ENCODE measurements at regions not wholly inside any gene's neighbourhood (a gene's known extent, or its start where the extent isn't known, plus 50 kb on each side); places are given as distances from the start of the nearest gene placed in this dataset.
"Not testable (repeated sequence)": the region's sequence is repeated elsewhere in the genome, so short reads cannot be mapped to it uniquely, and the experiment has no call there.

DNA sequence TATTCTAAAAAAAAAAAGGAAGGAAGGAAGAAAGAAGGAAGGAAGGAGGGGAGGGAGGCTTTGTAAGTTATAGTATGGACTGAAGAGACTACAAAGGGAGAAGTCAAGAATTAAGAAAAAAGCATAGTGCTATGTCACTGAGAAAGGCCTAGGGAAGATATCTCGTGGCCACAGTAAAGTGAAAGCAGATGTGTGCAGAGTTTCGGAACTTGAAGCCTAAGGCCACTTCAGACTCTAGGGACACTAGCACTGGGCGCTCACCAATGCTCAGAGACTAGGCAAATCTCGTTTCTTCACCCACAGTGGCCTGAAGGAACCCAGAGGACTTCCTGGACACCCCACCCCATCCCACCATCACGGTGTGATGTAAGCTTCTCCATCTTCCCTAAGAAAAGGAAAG lies 181.4 kb upstream of the TRPM3 start:
- Histone ChIP-seq H3K4me3 (no peak overlapping the region), H3K4me1 (replicated peaks in 1 of 2) (no peaks in the 10 kb centered on the region), H3K27ac (no peak overlapping the region), H3K9me3 (replicated peaks in 1 of 3) (no peaks in the 10 kb centered on the region), H3K27me3 (no peaks in the 10 kb centered on the region), H3K36me3 (replicated peaks in 1 of 2) (no peaks in the 10 kb centered on the region)
- intact Hi-C loops (cut with DNase I), result no loop called here
- TF ChIP-seq, protein P1, sequence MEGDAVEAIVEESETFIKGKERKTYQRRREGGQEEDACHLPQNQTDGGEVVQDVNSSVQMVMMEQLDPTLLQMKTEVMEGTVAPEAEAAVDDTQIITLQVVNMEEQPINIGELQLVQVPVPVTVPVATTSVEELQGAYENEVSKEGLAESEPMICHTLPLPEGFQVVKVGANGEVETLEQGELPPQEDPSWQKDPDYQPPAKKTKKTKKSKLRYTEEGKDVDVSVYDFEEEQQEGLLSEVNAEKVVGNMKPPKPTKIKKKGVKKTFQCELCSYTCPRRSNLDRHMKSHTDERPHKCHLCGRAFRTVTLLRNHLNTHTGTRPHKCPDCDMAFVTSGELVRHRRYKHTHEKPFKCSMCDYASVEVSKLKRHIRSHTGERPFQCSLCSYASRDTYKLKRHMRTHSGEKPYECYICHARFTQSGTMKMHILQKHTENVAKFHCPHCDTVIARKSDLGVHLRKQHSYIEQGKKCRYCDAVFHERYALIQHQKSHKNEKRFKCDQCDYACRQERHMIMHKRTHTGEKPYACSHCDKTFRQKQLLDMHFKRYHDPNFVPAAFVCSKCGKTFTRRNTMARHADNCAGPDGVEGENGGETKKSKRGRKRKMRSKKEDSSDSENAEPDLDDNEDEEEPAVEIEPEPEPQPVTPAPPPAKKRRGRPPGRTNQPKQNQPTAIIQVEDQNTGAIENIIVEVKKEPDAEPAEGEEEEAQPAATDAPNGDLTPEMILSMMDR (IDR thresholded peaks at IDR 0.05), result no peak
- TF ChIP-seq POLR2A (IDR thresholded peaks at IDR 0.05), result no peak
- DNase-seq, result no peak
- 76 to 84% (median 78%) methylated on average over 5 of the region's 5 CpGs for WGBS, 4 donors

DNA sequence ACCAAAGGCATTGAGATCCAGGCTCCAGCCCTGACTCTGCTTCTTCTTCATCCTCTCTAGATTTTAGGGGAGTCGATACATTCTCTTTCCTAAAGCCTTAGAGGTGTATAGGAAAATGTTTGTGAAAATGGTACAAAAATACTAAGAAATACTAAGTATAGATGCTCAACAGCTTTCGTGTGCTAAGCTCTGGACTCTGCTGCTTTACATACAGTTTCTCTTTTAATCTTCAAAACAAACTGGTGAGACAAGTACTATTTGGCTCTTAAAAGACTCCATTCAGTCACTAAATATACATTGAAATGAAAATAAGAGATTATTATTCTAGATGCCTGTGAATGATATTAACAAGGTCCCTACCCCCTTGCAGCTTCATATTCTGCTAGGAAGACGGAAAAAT lies 174.5 kb upstream of the TRPM3 start:
- no peaks in the 10 kb centered on the region for H3K27me3 ChIP-seq
- H3K4me1 ChIP-seq (replicated peaks in 1 of 2), result no peaks in the 10 kb centered on the region
- TF ChIP-seq, protein P1 (IDR thresholded peaks at IDR 0.05), result no peak
- no peak for TF ChIP-seq POLR2A (IDR thresholded peaks at IDR 0.05)
- no peaks in the 10 kb centered on the region for H3K9me3 ChIP-seq (replicated peaks in 1 of 3)
- H3K36me3 ChIP-seq (replicated peaks in 1 of 2), result no peaks in the 10 kb centered on the region
- 84 to 89% (median 85%) methylated on average over 3 of the region's 3 CpGs for WGBS, 4 donors
- no peak overlapping the region for H3K27ac ChIP-seq
- no peak overlapping the region for H3K4me3 ChIP-seq
- no peak for DNase-seq
- intact Hi-C loops (cut with DNase I), result no loop called here

DNA sequence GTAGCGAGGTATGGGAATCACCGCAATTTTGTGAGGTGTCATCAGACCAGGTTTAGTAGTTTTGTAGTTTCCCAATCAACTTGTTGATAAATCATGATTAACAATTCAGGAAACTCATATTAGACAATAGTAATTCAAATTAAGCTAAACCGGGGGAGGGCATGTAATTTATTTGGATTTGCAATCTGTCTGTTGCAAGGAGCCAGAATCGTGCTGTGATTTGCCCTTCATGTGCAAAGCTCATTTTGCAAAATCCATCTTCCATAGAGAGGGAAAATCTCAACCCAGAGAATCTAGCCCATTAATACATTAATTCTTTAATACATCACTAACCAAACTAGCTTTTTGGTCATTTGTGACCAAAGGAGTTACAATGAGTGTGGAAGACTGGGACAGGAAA lies 164.7 kb upstream of the TRPM3 start:
- TF ChIP-seq, protein P1 (IDR thresholded peaks at IDR 0.05), result no peak
- no peak for TF ChIP-seq POLR2A (IDR thresholded peaks at IDR 0.05)
- no peaks in the 10 kb centered on the region for H3K36me3 ChIP-seq (replicated peaks in 1 of 2)
- no peak overlapping the region for H3K4me3 ChIP-seq
- 84 to 89% (median 86%) methylated on average over 4 of the region's 4 CpGs for WGBS, 4 donors
- no peak overlapping the region for H3K27ac ChIP-seq
- intact Hi-C loops (cut with DNase I), result no loop called here
- DNase-seq, result no peak
- H3K27me3 ChIP-seq, result no peaks in the 10 kb centered on the region
- no peaks in the 10 kb centered on the region for H3K9me3 ChIP-seq (replicated peaks in 1 of 3)
- no peaks in the 10 kb centered on the region for H3K4me1 ChIP-seq (replicated peaks in 1 of 2)

DNA sequence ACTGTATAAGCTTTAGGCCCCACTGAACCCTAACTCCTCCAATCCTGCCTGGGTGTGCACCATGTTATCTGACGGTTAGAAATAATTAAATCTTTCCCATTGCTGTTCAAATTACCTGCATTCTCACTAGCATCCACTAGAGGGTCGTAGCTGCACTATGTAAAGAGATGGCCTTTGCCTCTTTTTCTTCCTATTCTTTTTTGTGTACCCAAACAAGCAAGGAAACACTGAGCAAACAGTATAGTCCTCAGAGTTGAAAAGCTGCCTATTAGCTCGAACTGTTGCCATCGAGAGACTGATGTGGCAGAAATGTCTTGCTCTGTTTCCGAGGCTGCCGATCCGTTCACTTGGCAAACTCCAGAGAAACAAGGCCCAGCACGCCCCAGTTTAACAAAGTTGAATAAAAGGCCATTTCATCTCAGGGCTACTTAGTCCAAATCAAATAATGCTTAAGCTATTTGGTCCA lies 163.8 kb upstream of the TRPM3 start:
- Histone ChIP-seq H3K4me3 (no peak overlapping the region), H3K9me3 (replicated peaks in 1 of 3) (no peaks in the 10 kb centered on the region), H3K27ac (no peak overlapping the region), H3K4me1 (replicated peaks in 1 of 2) (no peaks in the 10 kb centered on the region), H3K36me3 (replicated peaks in 1 of 2) (no peaks in the 10 kb centered on the region), H3K27me3 (no peaks in the 10 kb centered on the region)
- DNase-seq, result peak; percentile 27 to 64 (median 37)
- TF ChIP-seq, protein P1 (IDR thresholded peaks at IDR 0.05), result peak; percentile 66 to 88 (median 77)
- no peak for TF ChIP-seq POLR2A (IDR thresholded peaks at IDR 0.05)
- intact Hi-C loops (cut with DNase I), result no loop called here
- 35 to 42% (median 37%) methylated on average over 8 of the region's 8 CpGs for WGBS, 4 donors

DNA sequence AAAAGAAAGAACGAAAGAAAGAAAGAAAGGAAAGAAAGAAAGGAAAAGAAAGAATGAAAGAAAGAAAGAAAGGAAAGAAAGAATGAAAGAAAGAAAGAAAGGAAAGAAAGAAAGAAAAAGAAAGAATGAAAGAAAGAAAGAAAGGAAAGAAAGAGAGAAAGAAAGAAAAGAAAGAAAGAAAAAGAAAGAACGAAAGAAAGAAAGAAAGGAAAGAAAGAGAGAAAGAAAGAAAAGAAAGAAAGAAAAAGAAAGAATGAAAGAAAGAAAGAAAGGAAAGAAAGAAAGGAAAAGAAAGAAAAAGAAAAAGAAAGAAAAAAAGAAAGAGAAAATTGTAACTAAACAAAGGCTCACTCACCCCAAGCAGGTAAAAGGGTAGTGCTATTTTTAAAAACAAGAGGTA lies 160.7 kb upstream of the TRPM3 start:
- H3K4me1 ChIP-seq (replicated peaks in 1 of 2); H3K9me3 ChIP-seq (replicated peaks in 1 of 3); H3K27ac ChIP-seq; intact Hi-C loops (cut with DNase I); DNase-seq; H3K4me3 ChIP-seq; H3K27me3 ChIP-seq; H3K36me3 ChIP-seq (replicated peaks in 1 of 2): not testable (repeated sequence)
- 77 to 98% (median 87%) methylated on average over 2 of the region's 2 CpGs for WGBS, 4 donors
